K562 (cell line): ENCODE measurements at regions not wholly inside any gene's neighbourhood (a gene's known extent, or its start where the extent isn't known, plus 50 kb on each side); places are given as distances from the start of the nearest gene placed in this dataset.

ENCODE experiments used
- CTCF ChIP-seq, 3 experiments: IDR thresholded peaks in 2 of 3; conservative IDR thresholded peaks in 1 of 3; 2 replicates each; pipeline ENCODE4 v1.5.1; 2011 to 2012; ENCODE audit warnings: low read length in 3 of 3, mild to moderate bottlenecking in 3 of 3, control low read depth in 2 of 3, improper control_type of control experiment in 1 of 3, inconsistent platforms in 1 of 3, low read depth in 1 of 3, mixed read lengths in 1 of 3, moderate library complexity in 1 of 3; ENCODE audit not compliant: insufficient read depth in 2 of 3
- FOS ChIP-seq: IDR thresholded peaks from 3 replicates; pipeline ENCODE4 v1.6.1; 2011; ENCODE audit not compliant: insufficient read length; ENCODE audit errors: extremely low read depth
- NFYB ChIP-seq: IDR thresholded peaks from 2 replicates; pipeline ENCODE4 v1.6.1; 2011; ENCODE audit warnings: mild to moderate bottlenecking, moderate library complexity; ENCODE audit not compliant: insufficient read length; ENCODE audit errors: extremely low read depth
- TEAD2 ChIP-seq: fragments of 450-650 bp; IDR thresholded peaks from 2 replicates; pipeline ENCODE4 v1.6.1; 2016; ENCODE audit warnings: missing genetic modification characterization, control low read depth, missing compliant biosample characterization
- TF ChIP-seq, protein P1 (sequence below): fragments of 200-800 bp; sonication (Bioruptor generic); IDR thresholded peaks from 2 replicates; pipeline ENCODE4 v1.6.1; 2017; ENCODE audit warnings: missing genetic modification characterization, missing compliant biosample characterization

- TF ChIP-seq, protein P1, sequence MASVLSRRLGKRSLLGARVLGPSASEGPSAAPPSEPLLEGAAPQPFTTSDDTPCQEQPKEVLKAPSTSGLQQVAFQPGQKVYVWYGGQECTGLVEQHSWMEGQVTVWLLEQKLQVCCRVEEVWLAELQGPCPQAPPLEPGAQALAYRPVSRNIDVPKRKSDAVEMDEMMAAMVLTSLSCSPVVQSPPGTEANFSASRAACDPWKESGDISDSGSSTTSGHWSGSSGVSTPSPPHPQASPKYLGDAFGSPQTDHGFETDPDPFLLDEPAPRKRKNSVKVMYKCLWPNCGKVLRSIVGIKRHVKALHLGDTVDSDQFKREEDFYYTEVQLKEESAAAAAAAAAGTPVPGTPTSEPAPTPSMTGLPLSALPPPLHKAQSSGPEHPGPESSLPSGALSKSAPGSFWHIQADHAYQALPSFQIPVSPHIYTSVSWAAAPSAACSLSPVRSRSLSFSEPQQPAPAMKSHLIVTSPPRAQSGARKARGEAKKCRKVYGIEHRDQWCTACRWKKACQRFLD (CRISPR knock-in tag) = no peak
- TF ChIP-seq FOS (no peak), CTCF (IDR thresholded peaks at IDR 0.05 in 2 of 3, conservative IDR thresholded peaks at IDR 0.05 in 1 of 3; ENCODE audit: insufficient read depth in 2 of 3, low read depth in 1 of 3, low read length in 3 of 3) (no peak), NFYB (no peak), TEAD2 (tag) (no peak)
Observed at GRCh38 chr10:90977162-90977854, 56.4 kb upstream of the ANKRD1 start.
